Small intestine (tissue), 7 donors: ENCODE measurements at regions not wholly inside any gene's neighbourhood (a gene's known extent, or its start where the extent isn't known, plus 50 kb on each side); places are given as distances from the start of the nearest gene placed in this dataset.
A peak's percentile ranks its signal among the peaks of the same experiment; 100 is the strongest.
"Not testable (repeated sequence)": the region's sequence is repeated elsewhere in the genome, so short reads cannot be mapped to it uniquely, and the experiment has no call there.

Experiments
- DNase-seq, 2 donors: peaks; one replicate each; pipeline versions ENCODE4 v3.0.0 to v3.0.0-alpha.2; 2013
- FAIRE-seq: peaks from 2 replicates; lab custom pipeline; 2012; peaks lifted over from hg19 to GRCh38; lab: Jason Lieb, UNC
- H3K27ac ChIP-seq, 3 donors: one replicate each; pipeline ENCODE4 v1.5.1; 2013; ENCODE audit warnings: low read length in 2 of 3, mild to moderate bottlenecking in 2 of 3, control low read depth in 1 of 3, inconsistent platforms in 1 of 3, low read depth in 1 of 3, moderate library complexity in 1 of 3
- H3K27me3 ChIP-seq, 3 donors: one replicate each; pipeline ENCODE4 v1.6.1; 2013; ENCODE audit warnings: low read length in 3 of 3, inconsistent platforms in 1 of 3; ENCODE audit not compliant: control insufficient read depth in 3 of 3, insufficient read depth in 3 of 3
- H3K36me3 ChIP-seq, 3 donors: one replicate each; pipeline ENCODE4 v1.6.1; 2013; ENCODE audit warnings: low read length in 3 of 3, inconsistent platforms in 1 of 3, low read depth in 1 of 3, mild to moderate bottlenecking in 1 of 3, moderate library complexity in 1 of 3; ENCODE audit not compliant: control insufficient read depth in 3 of 3, insufficient read depth in 2 of 3
- H3K4me1 ChIP-seq, 3 donors: one replicate each; pipeline ENCODE4 v1.6.1; 2013; ENCODE audit warnings: low read length in 2 of 3, inconsistent platforms in 1 of 3, low read depth in 1 of 3, mild to moderate bottlenecking in 1 of 3, moderate library complexity in 1 of 3; ENCODE audit not compliant: control insufficient read depth in 3 of 3, insufficient read depth in 2 of 3
- H3K4me3 ChIP-seq, 3 donors: one replicate each; pipeline ENCODE4 v1.5.1; 2013; ENCODE audit warnings: low read length in 3 of 3, control low read depth in 1 of 3, inconsistent platforms in 1 of 3, low read depth in 1 of 3, mild to moderate bottlenecking in 1 of 3, moderate library complexity in 1 of 3
- H3K9me3 ChIP-seq, 2 donors: one replicate each; pipeline ENCODE4 v1.6.1; 2013; ENCODE audit warnings: low read depth in 1 of 2, low read length in 1 of 2; ENCODE audit not compliant: control insufficient read depth in 2 of 2, insufficient read depth in 1 of 2
- WGBS, 3 donors: extraction: QIAGEN DNeasy Blood & Tissue Kit; methylation state at CpG; one replicate each; pipeline ENCODE4 v1.1.7; 2013; 5-methylcytosine and 5-hydroxymethylcytosine counted together
- donor health status: healthy with polysubstance abuse.
- donor health status: control.
- donor health status: control.
- donor health status: Bipolar disorder and iron deficiency.
- donor health status: healthy.

- H3K27me3 ChIP-seq = no peaks in the 10 kb centered on the region
- H3K4me1 ChIP-seq = peaks cover 0 to 24% (median 9%) of the 10 kb centered on the region in 3 donors
- DNase-seq (no peak), FAIRE-seq (no peak)
- H3K27ac ChIP-seq = no peak overlapping the region
- no peaks in the 10 kb centered on the region for H3K36me3 ChIP-seq
- no peak overlapping the region for H3K4me3 ChIP-seq
- peaks cover 0 to 4% of the 10 kb centered on the region in 2 donors for H3K9me3 ChIP-seq
- WGBS, 3 donors = 67 to 87% (median 83%) methylated on average over 6 of the region's 6 CpGs
Observed at GRCh38 chr3:72273615-72274014, 488.7 kb upstream of the PROK2 start.

DNA sequence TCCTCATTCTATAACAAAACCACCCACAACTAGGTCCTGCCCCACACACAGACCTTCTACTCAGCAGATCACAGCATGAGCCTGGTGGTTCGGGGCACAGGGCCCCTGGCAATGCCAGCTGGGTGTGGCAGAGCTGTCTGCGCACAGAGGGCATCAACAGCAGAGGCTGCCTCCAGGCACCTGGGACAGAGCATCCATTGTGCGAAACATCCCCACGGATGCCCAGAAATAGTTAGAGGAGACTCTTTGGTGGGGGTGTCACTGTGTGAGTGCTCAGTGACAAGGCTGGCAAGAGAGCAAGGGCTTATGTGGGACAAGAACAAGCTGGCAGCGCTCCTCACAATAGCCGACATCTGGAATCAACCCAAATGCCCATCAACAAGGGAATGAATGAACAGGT, 487.4 kb upstream of the PROK2 start:
- peaks cover 0 to 3% of the 10 kb centered on the region in 2 donors for H3K9me3 ChIP-seq
- H3K4me1 ChIP-seq = peaks cover 0 to 24% (median 9%) of the 10 kb centered on the region in 3 donors
- 86 to 92% (median 86%) methylated on average over 6 of the region's 6 CpGs for WGBS, 3 donors
- H3K27me3 ChIP-seq = no peaks in the 10 kb centered on the region
- FAIRE-seq (no peak), DNase-seq (no peak)
- H3K27ac ChIP-seq = no peak overlapping the region
- no peaks in the 10 kb centered on the region for H3K36me3 ChIP-seq
- no peak overlapping the region for H3K4me3 ChIP-seq

DNA sequence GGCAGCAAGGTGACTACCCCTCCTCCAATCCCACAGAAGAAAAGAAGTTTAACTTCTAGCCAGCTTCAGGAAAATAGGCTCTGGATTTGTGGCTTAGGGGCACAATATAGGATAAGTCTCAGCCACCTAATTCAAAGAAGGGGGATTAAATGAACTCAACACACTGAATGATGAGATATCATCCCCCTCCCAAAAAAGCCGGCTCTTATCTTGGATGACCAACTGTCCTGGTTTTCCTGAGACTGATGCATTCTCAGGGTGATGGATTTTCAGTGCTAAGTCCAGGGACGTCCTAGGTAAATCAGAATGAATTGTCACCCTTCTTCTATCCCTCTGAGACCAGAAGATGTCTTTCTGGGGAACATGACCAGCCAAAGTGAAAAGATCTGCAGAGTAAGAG, 487.0 kb upstream of the PROK2 start:
- H3K36me3 ChIP-seq = no peaks in the 10 kb centered on the region
- H3K4me3 ChIP-seq = no peak overlapping the region
- no peaks in the 10 kb centered on the region for H3K27me3 ChIP-seq
- no peak overlapping the region for H3K27ac ChIP-seq
- 74 to 90% (median 81%) methylated on average over 2 of the region's 2 CpGs for WGBS, 3 donors
- H3K9me3 ChIP-seq = no peaks in the 10 kb centered on the region
- H3K4me1 ChIP-seq = peaks cover 0 to 24% (median 9%) of the 10 kb centered on the region in 3 donors
- DNase-seq = no peak
- no peak for FAIRE-seq

GRCh38 chr3:72271216-72271615, 486.3 kb upstream of the PROK2 start:
- no peaks in the 10 kb centered on the region for H3K36me3 ChIP-seq
- H3K4me3 ChIP-seq = no peak overlapping the region
- no peaks in the 10 kb centered on the region for H3K9me3 ChIP-seq
- 67 to 89% (median 88%) methylated on average over 6 of the region's 6 CpGs for WGBS, 3 donors
- no peaks in the 10 kb centered on the region for H3K27me3 ChIP-seq
- H3K4me1 ChIP-seq = peaks cover 0 to 24% (median 9%) of the 10 kb centered on the region in 3 donors
- FAIRE-seq (no peak), DNase-seq (no peak)
- H3K27ac ChIP-seq = no peak overlapping the region

GRCh38 chr3:72270730-72271129, 485.8 kb upstream of the PROK2 start:
- Histone ChIP-seq H3K27me3 (no peaks in the 10 kb centered on the region), H3K36me3 (no peaks in the 10 kb centered on the region), H3K4me3 (no peak overlapping the region), H3K9me3 (no peaks in the 10 kb centered on the region), H3K27ac (peak overlapping the region in 2 of 3 donors; percentile 12 to 31), H3K4me1 (peaks cover 0 to 24% (median 8%) of the 10 kb centered on the region in 3 donors)
- FAIRE-seq = no peak
- 86 to 91% (median 87%) methylated on average over 5 of the region's 5 CpGs for WGBS, 3 donors
- no peak for DNase-seq

- no peaks in the 10 kb centered on the region for H3K9me3 ChIP-seq
- H3K4me3 ChIP-seq = no peak overlapping the region
- H3K27ac ChIP-seq = peak overlapping the region in 2 of 3 donors; percentile 12 to 57
- H3K27me3 ChIP-seq = no peaks in the 10 kb centered on the region
- peaks cover 0 to 24% (median 5%) of the 10 kb centered on the region in 3 donors for H3K4me1 ChIP-seq
- DNase-seq = peak; percentile 93 to 94
- no peak for FAIRE-seq
- no peaks in the 10 kb centered on the region for H3K36me3 ChIP-seq
- WGBS, 3 donors = 19 to 28% (median 27%) methylated on average over 9 of the region's 9 CpGs
Observed at GRCh38 chr3:72270072-72270681, 485.2 kb upstream of the PROK2 start.

DNA sequence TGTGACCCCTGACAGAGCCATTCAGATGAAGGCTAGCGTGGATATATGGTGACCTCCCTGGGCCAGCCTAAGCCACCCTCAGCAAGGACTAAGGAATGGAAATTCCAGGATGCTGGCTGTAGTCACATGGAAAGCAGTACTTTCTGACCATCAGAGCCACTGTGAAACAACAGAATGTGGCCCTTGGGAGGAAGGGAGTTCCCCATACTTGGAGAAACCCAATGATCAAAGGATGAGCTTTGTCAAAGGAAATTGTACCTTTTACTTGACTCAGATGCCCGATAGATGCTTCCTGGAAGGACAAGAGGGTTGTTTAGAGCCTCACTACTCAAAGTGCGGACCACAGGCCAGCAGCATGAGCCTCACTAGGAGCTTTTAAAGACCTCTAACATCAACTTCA, 484.5 kb upstream of the PROK2 start:
- Histone ChIP-seq H3K9me3 (no peaks in the 10 kb centered on the region), H3K27ac (peak overlapping the region in 2 of 3 donors; percentile 25 to 57), H3K36me3 (no peaks in the 10 kb centered on the region), H3K4me3 (no peak overlapping the region), H3K4me1 (peaks cover 0 to 19% (median 0%) of the 10 kb centered on the region in 3 donors), H3K27me3 (no peaks in the 10 kb centered on the region)
- 76 to 91% (median 90%) methylated on average over 3 of the region's 3 CpGs for WGBS, 3 donors
- FAIRE-seq = no peak
- no peak for DNase-seq

- whole genome bisulfite sequencing, 3 donors = 77 to 88% (median 80%) methylated on average over 7 of the region's 7 CpGs
- not testable (repeated sequence) for H3K9me3 ChIP-seq, H3K4me3 ChIP-seq, H3K36me3 ChIP-seq, H3K27me3 ChIP-seq, FAIRE-seq, DNase-seq, H3K27ac ChIP-seq
- H3K4me1 ChIP-seq = peaks cover 0 to 12% (median 2%) of the 10 kb centered on the region in 3 donors
Observed at GRCh38 chr3:72266921-72267524, 482.1 kb upstream of the PROK2 start.
